HFF-Myc (cell line): ENCODE measurements at regions not wholly inside any gene's neighbourhood (a gene's known extent, or its start where the extent isn't known, plus 50 kb on each side); places are given as distances from the start of the nearest gene placed in this dataset.

Experiments
- DNase-seq: peaks from one replicate; pipeline ENCODE4 v3.0.0-alpha.2; 2011; ENCODE audit warnings: low read depth; ENCODE audit errors: extremely low read depth
- H3K4me3 ChIP-seq: replicated peaks from 2 replicates; pipeline ENCODE4 v1.5.1; 2011; ENCODE audit warnings: low read depth, mild to moderate bottlenecking, control low read depth, low read length
- CTCF ChIP-seq: IDR thresholded peaks from 2 replicates; pipeline ENCODE4 v1.5.1; 2012; ENCODE audit warnings: mild to moderate bottlenecking, low read depth, low read length, control low read depth; ENCODE audit errors: missing control alignments

GRCh38 chr7:109782806-109783205, 1213.1 kb downstream of the DNAJB9 start:
- no peak overlapping the region for H3K4me3 ChIP-seq
- TF ChIP-seq CTCF: no peak
- no peak for DNase-seq

DNA sequence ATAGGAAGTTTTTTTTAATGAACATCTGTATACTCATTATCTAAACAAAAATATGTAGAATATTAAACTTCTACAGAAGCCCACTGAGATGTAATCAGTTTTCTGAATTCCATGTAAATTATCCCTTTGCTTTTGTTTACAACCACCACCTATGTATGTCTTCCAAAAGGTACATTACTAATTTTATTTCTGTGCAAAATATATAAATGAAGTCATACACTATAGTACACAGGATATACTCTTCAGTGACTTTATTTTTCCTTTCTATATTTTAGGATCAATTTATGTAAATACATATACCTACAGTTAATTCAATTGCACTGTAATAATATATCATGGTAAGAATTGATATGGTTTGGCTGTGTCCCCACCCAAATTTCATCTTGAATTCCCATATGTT, 1236.9 kb downstream of the DNAJB9 start:
- no peak for DNase-seq
- no peak overlapping the region for H3K4me3 ChIP-seq
- no peak for TF ChIP-seq CTCF

DNA sequence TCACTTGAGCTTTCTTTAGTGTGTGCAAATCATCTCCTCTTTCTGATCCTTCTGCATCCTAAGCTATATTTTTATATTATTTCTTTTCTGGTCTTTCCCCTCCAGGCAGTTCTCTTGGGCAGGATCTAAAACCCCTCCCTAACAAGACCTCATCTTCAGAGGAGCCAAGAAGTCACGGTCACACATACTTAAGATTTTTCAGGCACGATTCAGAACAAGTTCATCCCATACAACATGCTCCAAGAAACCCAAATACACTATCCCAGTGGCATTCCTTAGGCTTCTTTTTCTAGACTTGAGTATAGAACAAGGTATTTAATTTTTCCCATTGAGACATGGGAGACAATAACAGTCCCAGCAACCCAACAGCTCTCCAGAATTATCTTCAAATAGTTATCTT, 1251.5 kb downstream of the DNAJB9 start:
- no peak for DNase-seq
- TF ChIP-seq CTCF: no peak
- no peak overlapping the region for H3K4me3 ChIP-seq

DNA sequence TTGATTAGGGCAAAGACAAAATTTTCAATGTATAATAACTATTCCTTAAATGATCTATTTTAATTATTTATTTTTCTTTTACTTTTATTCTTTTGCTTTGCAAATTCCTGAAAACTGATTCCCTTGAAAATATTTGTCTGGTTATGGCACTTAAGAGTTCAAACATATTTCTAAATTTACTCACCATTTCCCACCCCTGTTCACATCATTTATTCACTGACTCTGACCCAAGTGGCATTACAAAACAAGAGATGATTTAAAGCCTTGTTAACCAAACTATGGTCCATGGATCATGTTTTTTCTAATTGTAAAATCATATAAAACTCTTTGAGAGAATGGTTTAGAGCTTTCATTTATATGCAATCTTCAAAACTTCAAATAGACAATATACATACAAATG, 1256.1 kb upstream of the LRRN3 start:
- no peak for DNase-seq
- no peak for TF ChIP-seq CTCF
- H3K4me3 ChIP-seq: no peak overlapping the region

DNA sequence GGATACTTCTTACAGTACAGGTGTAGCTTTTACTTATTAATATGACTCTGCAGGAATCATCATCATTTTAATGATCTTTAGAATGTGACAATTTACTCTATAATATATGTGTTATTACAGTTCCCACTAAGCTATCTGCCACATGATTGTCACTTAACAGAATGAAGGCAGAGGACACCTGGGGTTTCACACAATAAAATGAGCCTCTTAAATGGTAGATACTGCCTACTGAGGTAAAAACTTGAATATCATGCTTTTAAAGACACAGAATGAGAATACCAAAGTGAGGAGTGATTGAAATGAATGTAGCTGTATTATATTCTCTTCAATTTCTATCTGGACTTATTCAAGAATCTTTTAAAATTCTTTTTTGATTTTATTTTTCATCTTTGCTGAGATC, 1255.3 kb upstream of the LRRN3 start:
- no peak overlapping the region for H3K4me3 ChIP-seq
- DNase-seq: no peak
- TF ChIP-seq CTCF: no peak

DNA sequence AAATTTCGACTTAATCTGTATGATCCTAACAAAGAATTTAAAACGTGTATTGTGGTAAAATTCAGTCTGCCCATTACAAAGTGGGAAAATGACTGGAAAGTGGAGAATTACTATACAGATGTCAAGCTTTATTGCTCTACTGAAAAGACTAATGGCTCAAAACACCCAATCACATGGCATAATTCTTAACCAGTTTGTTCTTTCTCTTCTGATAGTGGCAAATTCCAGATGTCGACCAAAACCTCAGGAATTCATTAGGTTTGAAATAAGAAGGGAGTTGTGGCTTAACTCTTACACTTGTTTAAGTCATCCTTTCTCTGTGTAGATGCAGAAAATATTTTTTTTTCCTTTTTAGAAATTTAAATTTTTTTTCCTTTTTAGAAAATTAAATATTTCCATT, 1254.9 kb upstream of the LRRN3 start:
- no peak for DNase-seq
- no peak overlapping the region for H3K4me3 ChIP-seq
- no peak for TF ChIP-seq CTCF

- no peak overlapping the region for H3K4me3 ChIP-seq
- TF ChIP-seq CTCF: no peak
- DNase-seq: no peak
Observed at GRCh38 chr7:109842386-109842785, 1248.5 kb upstream of the LRRN3 start.
